ENCODE measurements at regions not wholly inside any gene's neighbourhood (a gene's known extent, or its start where the extent isn't known, plus 50 kb on each side); places are given as distances from the start of the nearest gene placed in this dataset.

GRCh38 chr11:71192629-71193028 is 59.7 kb downstream of the SHANK2 start:
- Mint-ChIP-seq H3K9me3 (ENCODE audit: unreplicated experiment) (no peaks in the 10 kb centered on the region), H3K27ac (ENCODE audit: unreplicated experiment) (no peak overlapping the region), H3K36me3 (ENCODE audit: unreplicated experiment) (no peaks in the 10 kb centered on the region), H3K4me1 (ENCODE audit: unreplicated experiment) (no peaks in the 10 kb centered on the region), H3K27me3 (ENCODE audit: unreplicated experiment) (no peaks in the 10 kb centered on the region), H3K4me3 (ENCODE audit: unreplicated experiment) (no peak overlapping the region)
- DNase-seq (ENCODE audit: extremely low spot score, unreplicated experiment), result no peak
- no peak for TF ChIP-seq CTCF (IDR thresholded peaks at IDR 0.05)

GRCh38 chr11:71191201-71191600 is 61.2 kb downstream of the SHANK2 start:
- no peak overlapping the region for H3K27ac Mint-ChIP-seq (ENCODE audit: unreplicated experiment)

GRCh38 chr11:71190551-71190950 is 61.8 kb downstream of the SHANK2 start:
- no peak for DNase-seq (ENCODE audit: extremely low spot score, unreplicated experiment)
- Mint-ChIP-seq H3K9me3 (ENCODE audit: unreplicated experiment) (peaks cover under 1% of the 10 kb centered on the region), H3K27me3 (ENCODE audit: unreplicated experiment) (no peaks in the 10 kb centered on the region), H3K4me1 (ENCODE audit: unreplicated experiment) (no peaks in the 10 kb centered on the region), H3K27ac (ENCODE audit: unreplicated experiment) (no peak overlapping the region), H3K36me3 (ENCODE audit: unreplicated experiment) (no peaks in the 10 kb centered on the region), H3K4me3 (ENCODE audit: unreplicated experiment) (no peak overlapping the region)
- TF ChIP-seq CTCF (IDR thresholded peaks at IDR 0.05), result no peak

More at GRCh38 chr11:71191201-71191600, 61.2 kb downstream of the SHANK2 start:
- Mint-ChIP-seq H3K27me3 (ENCODE audit: unreplicated experiment) (no peaks in the 10 kb centered on the region), H3K4me3 (ENCODE audit: unreplicated experiment) (no peak overlapping the region), H3K36me3 (ENCODE audit: unreplicated experiment) (no peaks in the 10 kb centered on the region), H3K9me3 (ENCODE audit: unreplicated experiment) (no peaks in the 10 kb centered on the region), H3K4me1 (ENCODE audit: unreplicated experiment) (no peaks in the 10 kb centered on the region)
- DNase-seq (ENCODE audit: extremely low spot score, unreplicated experiment), result no peak
- TF ChIP-seq CTCF (IDR thresholded peaks at IDR 0.05), result no peak

- Mint-ChIP-seq H3K27me3 (ENCODE audit: unreplicated experiment) (no peaks in the 10 kb centered on the region), H3K36me3 (ENCODE audit: unreplicated experiment) (no peaks in the 10 kb centered on the region), H3K27ac (ENCODE audit: unreplicated experiment) (no peak overlapping the region), H3K4me3 (ENCODE audit: unreplicated experiment) (no peak overlapping the region), H3K9me3 (ENCODE audit: unreplicated experiment) (peaks cover 3% of the 10 kb centered on the region), H3K4me1 (ENCODE audit: unreplicated experiment) (no peaks in the 10 kb centered on the region)
- no peak for TF ChIP-seq CTCF (IDR thresholded peaks at IDR 0.05)
- DNase-seq (ENCODE audit: extremely low spot score, unreplicated experiment), result no peak
These were observed 62.5 kb downstream of the SHANK2 start for GRCh38 chr11:71189768-71190315.

- TF ChIP-seq CTCF (IDR thresholded peaks at IDR 0.05), result no peak
- H3K9me3 Mint-ChIP-seq (ENCODE audit: unreplicated experiment), result peaks cover 3% of the 10 kb centered on the region
- no peaks in the 10 kb centered on the region for H3K27me3 Mint-ChIP-seq (ENCODE audit: unreplicated experiment)
- no peak for DNase-seq (ENCODE audit: extremely low spot score, unreplicated experiment)
- no peaks in the 10 kb centered on the region for H3K4me1 Mint-ChIP-seq (ENCODE audit: unreplicated experiment)
- H3K36me3 Mint-ChIP-seq (ENCODE audit: unreplicated experiment), result no peaks in the 10 kb centered on the region
- no peak overlapping the region for H3K27ac Mint-ChIP-seq (ENCODE audit: unreplicated experiment)
- no peak overlapping the region for H3K4me3 Mint-ChIP-seq (ENCODE audit: unreplicated experiment)
These were observed 63.2 kb downstream of the SHANK2 start for GRCh38 chr11:71188886-71189767.

All from osteocyte (in vitro differentiated cells).